Globus pallidus (tissue), 1 donor: ENCODE measurements at regions not wholly inside any gene's neighbourhood (a gene's known extent, or its start where the extent isn't known, plus 50 kb on each side); places are given as distances from the start of the nearest gene placed in this dataset.
"Not testable (repeated sequence)": the region's sequence is repeated elsewhere in the genome, so short reads cannot be mapped to it uniquely, and the experiment has no call there.

ENCODE experiments used
- DNase-seq: peaks from one replicate; pipeline ENCODE4 v3.0.0-alpha.2; 2015; ENCODE audit warnings: low spot score

- DNase-seq: no peak
These were observed 64.3 kb upstream of the CD93 start for GRCh38 chr20:23150304-23151007.

GRCh38 chr20:23149623-23150279 lies 63.6 kb upstream of the CD93 start:
- no peak for DNase-seq

GRCh38 chr20:23148731-23149570 lies 62.8 kb upstream of the CD93 start:
- DNase-seq: no peak

- no peak for DNase-seq
These were observed 62.0 kb upstream of the CD93 start for GRCh38 chr20:23147964-23148730.

DNA sequence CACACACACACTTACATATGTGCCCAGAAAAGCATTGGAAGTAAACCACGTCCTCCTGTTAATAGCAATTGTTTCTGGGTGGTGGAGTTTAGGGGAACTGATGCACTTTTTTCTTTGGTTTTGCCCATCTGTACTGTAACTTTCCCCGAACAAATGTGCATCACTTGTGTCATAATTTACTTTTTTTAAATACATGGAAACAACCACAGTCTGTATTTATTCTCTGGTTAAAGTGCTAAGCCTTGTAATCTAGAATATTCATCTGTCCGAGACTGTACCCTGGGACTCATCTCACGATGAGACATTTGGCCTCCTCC lies 61.5 kb upstream of the CD93 start:
- no peak for DNase-seq

- DNase-seq: no peak
These were observed 60.9 kb upstream of the CD93 start for GRCh38 chr20:23146857-23147637.

- DNase-seq: no peak
These were observed 60.1 kb upstream of the CD93 start for GRCh38 chr20:23146181-23146580.

- no peak for DNase-seq
These were observed 59.2 kb upstream of the CD93 start for GRCh38 chr20:23145281-23145700.

- no peak for DNase-seq
These were observed 58.7 kb upstream of the CD93 start for GRCh38 chr20:23144856-23145255.

DNA sequence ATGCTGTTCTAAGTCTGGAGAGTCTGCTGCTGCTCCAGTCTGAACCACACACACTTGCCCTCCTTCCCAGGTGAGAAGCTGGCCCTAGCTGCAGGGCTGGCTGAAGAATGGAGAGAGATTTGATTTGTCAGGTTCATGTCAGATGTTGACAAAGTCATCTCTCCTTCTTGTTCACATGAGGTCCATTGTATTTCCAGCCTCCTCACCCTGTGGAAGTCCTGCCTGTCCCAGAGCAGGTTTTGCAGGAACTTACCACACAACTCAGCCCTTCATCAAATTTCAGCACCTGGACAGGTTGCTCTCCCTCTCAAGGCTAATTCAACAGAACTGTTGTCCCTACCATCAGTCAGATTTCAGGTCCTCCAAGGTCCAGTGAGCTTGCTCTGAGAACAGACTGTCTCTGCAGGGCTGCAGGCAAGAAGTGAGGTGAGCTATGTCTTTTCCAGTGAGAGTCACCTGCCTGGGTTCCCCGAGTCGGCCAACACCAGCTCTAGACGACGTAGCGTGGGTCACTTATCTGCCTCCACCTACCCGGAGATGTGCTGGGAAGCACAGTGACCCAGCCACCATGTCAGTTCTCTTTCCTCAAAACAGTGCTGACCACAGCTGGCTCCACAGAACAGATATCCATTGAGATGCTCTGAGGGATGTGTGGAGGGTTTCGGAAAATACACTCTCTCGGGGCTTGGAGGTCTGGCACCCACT lies 58.0 kb upstream of the CD93 start:
- DNase-seq: no peak

GRCh38 chr20:23143098-23143497 lies 57.0 kb upstream of the CD93 start:
- DNase-seq: no peak

- no peak for DNase-seq
These were observed 56.3 kb upstream of the CD93 start for GRCh38 chr20:23142162-23143050.

- DNase-seq: no peak
These were observed 55.5 kb upstream of the CD93 start for GRCh38 chr20:23141450-23142161.

DNA sequence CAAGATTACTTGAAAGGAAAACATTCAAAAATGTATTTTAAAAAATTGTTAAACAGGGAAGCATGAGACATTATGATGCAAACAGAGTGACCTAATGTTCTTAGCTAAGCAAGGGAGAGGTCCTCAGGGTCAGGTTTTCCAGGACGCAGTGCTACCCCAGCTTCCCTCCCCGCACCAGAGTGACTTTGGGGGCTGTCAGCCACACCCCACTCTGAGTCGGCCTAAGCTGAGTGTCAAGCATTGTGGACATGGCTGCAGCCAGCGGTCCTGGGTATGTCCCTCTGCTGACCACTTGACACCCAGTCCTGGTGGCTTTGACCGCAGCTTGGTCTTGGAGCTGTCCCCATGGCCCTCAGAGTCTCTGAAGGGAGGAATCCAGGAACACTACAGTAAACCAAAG lies 54.9 kb upstream of the CD93 start:
- DNase-seq: no peak

DNA sequence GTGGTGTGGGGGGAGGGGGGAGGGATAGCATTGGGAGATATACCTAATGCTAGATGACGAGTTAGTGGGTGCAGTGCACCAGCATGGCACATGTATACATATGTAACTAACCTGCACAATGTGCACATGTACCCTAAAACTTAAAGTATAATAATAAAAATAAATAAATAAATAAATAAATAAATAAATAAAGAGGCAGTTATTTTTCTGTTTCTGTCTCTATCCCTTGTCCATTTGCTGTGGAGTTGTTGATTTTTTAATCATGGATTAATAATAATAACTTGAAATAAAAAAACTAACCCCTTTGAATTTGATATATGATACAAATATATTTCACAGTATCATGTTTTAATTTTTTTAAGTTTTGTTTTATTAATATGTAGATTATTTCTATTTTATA lies 53.9 kb upstream of the CD93 start:
- not testable (repeated sequence) for DNase-seq

GRCh38 chr20:23139524-23139923 lies 53.4 kb upstream of the CD93 start:
- no peak for DNase-seq

GRCh38 chr20:23138682-23139081 lies 52.6 kb upstream of the CD93 start:
- DNase-seq: no peak

- no peak for DNase-seq
These were observed 52.1 kb upstream of the CD93 start for GRCh38 chr20:23138226-23138625.
